Activated CD8-positive, alpha-beta T cell treated with anti-CD3 and anti-CD28 coated beads for 36 hours (primary cell): ENCODE measurements at regions not wholly inside any gene's neighbourhood (a gene's known extent, or its start where the extent isn't known, plus 50 kb on each side); places are given as distances from the start of the nearest gene placed in this dataset.

Experiments
- ATAC-seq: fragments of 200-7000 bp; cut with Tn5 transposase; one replicate; pipeline ENCODE4 v1.10.0; 2021; ENCODE audit warnings: mild to moderate bottlenecking, moderate library complexity
- CTCF ChIA-PET: fragments of 350-600 bp; sonication (Branson Sonifier 250); formaldehyde crosslinking; loops from one replicate; lab custom pipeline; 2021; ENCODE audit warnings: antibody characterized with exemption; lab: Charles Lee
- POLR2A ChIA-PET: fragments of 350-600 bp; sonication (Branson Sonifier 250); formaldehyde crosslinking; loops from one replicate; lab custom pipeline; 2021; ENCODE audit warnings: antibody characterized with exemption; lab: Charles Lee
- DNase-seq: peaks from one replicate; pipeline ENCODE4 v3.0.0-alpha.2; 2020
- H3K27ac Mint-ChIP-seq: one replicate; pipeline ENCODE4 v1.8.0; 2021; ENCODE audit warnings: mild to moderate bottlenecking, mixed read lengths
- H3K27me3 Mint-ChIP-seq: one replicate; pipeline ENCODE4 v1.8.0; 2021; ENCODE audit warnings: mixed read lengths
- H3K36me3 Mint-ChIP-seq: one replicate; pipeline ENCODE4 v1.8.0; 2021; ENCODE audit warnings: low read depth, mixed read lengths
- H3K4me1 Mint-ChIP-seq: one replicate; pipeline ENCODE4 v1.8.0; 2021; ENCODE audit warnings: low read depth, mixed read lengths
- H3K4me3 Mint-ChIP-seq: one replicate; pipeline ENCODE4 v1.8.0; 2021; ENCODE audit warnings: mild to moderate bottlenecking, moderate library complexity, mixed read lengths
- H3K9me3 Mint-ChIP-seq: one replicate; pipeline ENCODE4 v1.8.0; 2021; ENCODE audit warnings: mixed read lengths
- CTCF ChIP-seq: fragments of 200-600 bp; IDR thresholded peaks from one replicate; pipeline ENCODE4 v1.8.0; 2022; ENCODE audit warnings: antibody characterized with exemption, mild to moderate bottlenecking
- intact Hi-C: fragments of 100-400 bp; cut with micrococcal nuclease; formaldehyde crosslinking; loops from one replicate; pipeline ENCODE4 v1.10.0; 2022

GRCh38 chr10:118148247-118148646, 101.5 kb upstream of the RAB11FIP2 start:
- ATAC-seq, result no peak
- Mint-ChIP-seq H3K9me3 (no peaks in the 10 kb centered on the region), H3K4me1 (no peaks in the 10 kb centered on the region), H3K4me3 (no peak overlapping the region), H3K36me3 (no peaks in the 10 kb centered on the region), H3K27ac (no peak overlapping the region), H3K27me3 (peaks cover 5% of the 10 kb centered on the region)
- ChIA-PET POLR2A (no interaction called here), CTCF (no interaction called here)
- DNase-seq, result no peak
- no peak for TF ChIP-seq CTCF
- intact Hi-C loops, result no loop called here

GRCh38 chr10:118145256-118145655, 98.5 kb upstream of the RAB11FIP2 start:
- no peak for TF ChIP-seq CTCF
- H3K36me3 Mint-ChIP-seq, result no peaks in the 10 kb centered on the region
- H3K9me3 Mint-ChIP-seq, result no peaks in the 10 kb centered on the region
- no peaks in the 10 kb centered on the region for H3K4me1 Mint-ChIP-seq
- DNase-seq, result no peak
- ATAC-seq, result no peak
- intact Hi-C loops, result no loop called here
- no peak overlapping the region for H3K4me3 Mint-ChIP-seq
- CTCF ChIA-PET, result no interaction called here
- POLR2A ChIA-PET, result no interaction called here
- H3K27ac Mint-ChIP-seq, result no peak overlapping the region
- H3K27me3 Mint-ChIP-seq, result peaks cover 9% of the 10 kb centered on the region

GRCh38 chr10:118141471-118141870, 94.7 kb upstream of the RAB11FIP2 start:
- intact Hi-C loops, result no loop called here
- Mint-ChIP-seq H3K4me3 (no peak overlapping the region), H3K27ac (no peak overlapping the region), H3K9me3 (no peaks in the 10 kb centered on the region), H3K36me3 (no peaks in the 10 kb centered on the region), H3K4me1 (no peaks in the 10 kb centered on the region), H3K27me3 (peaks cover 12% of the 10 kb centered on the region)
- TF ChIP-seq CTCF, result no peak
- DNase-seq (no peak), ATAC-seq (no peak)
- ChIA-PET CTCF (no interaction called here), POLR2A (no interaction called here)

- H3K27ac Mint-ChIP-seq, result no peak overlapping the region
- CTCF ChIA-PET, result no interaction called here
- H3K4me3 Mint-ChIP-seq, result no peak overlapping the region
Observed at GRCh38 chr10:118139321-118139720, 92.6 kb upstream of the RAB11FIP2 start.

GRCh38 chr10:118128675-118129074, 81.9 kb upstream of the RAB11FIP2 start:
- Mint-ChIP-seq H3K27ac (no peak overlapping the region), H3K4me1 (no peaks in the 10 kb centered on the region), H3K27me3 (peaks cover 19% of the 10 kb centered on the region), H3K36me3 (no peaks in the 10 kb centered on the region), H3K4me3 (no peak overlapping the region), H3K9me3 (peaks cover 4% of the 10 kb centered on the region)
- ChIA-PET CTCF (interaction anchor here (1.4 to 1.8 kb wide), 2 partner anchors 9 to 632 kb away, joined by 3 to 4 read pairs; no protein-coding TSS in a partner anchor), POLR2A (no interaction called here)
- intact Hi-C loops, result no loop called here
- DNase-seq (no peak), ATAC-seq (no peak)
- no peak for TF ChIP-seq CTCF

More at GRCh38 chr10:118139321-118139720, 92.6 kb upstream of the RAB11FIP2 start:
- DNase-seq, result no peak
- no peak for TF ChIP-seq CTCF
- POLR2A ChIA-PET, result no interaction called here
- intact Hi-C loops, result no loop called here
- peaks cover 12% of the 10 kb centered on the region for H3K27me3 Mint-ChIP-seq
- no peaks in the 10 kb centered on the region for H3K36me3 Mint-ChIP-seq
- H3K4me1 Mint-ChIP-seq, result no peaks in the 10 kb centered on the region
- H3K9me3 Mint-ChIP-seq, result no peaks in the 10 kb centered on the region
- no peak for ATAC-seq
